Chondrocyte (in vitro differentiated cells): ENCODE measurements at regions not wholly inside any gene's neighbourhood (a gene's known extent, or its start where the extent isn't known, plus 50 kb on each side); places are given as distances from the start of the nearest gene placed in this dataset.

Experiments
- DNase-seq: peaks from one replicate; pipeline ENCODE4 v3.0.0; 2021; ENCODE audit warnings: mixed read lengths, low spot score
- H3K27ac Mint-ChIP-seq: one replicate; pipeline ENCODE4 v1.8.0; 2021; ENCODE audit warnings: mild to moderate bottlenecking, moderate library complexity, mixed read lengths; ENCODE audit not compliant: unreplicated experiment
- H3K27me3 Mint-ChIP-seq: 2 replicates; pipeline ENCODE4 v1.8.0; 2021; ENCODE audit warnings: low read depth, mixed read lengths
- H3K36me3 Mint-ChIP-seq: 2 replicates; pipeline ENCODE4 v1.8.0; 2021; ENCODE audit warnings: low read depth, mixed read lengths
- H3K4me1 Mint-ChIP-seq: 2 replicates; pipeline ENCODE4 v1.8.0; 2021; ENCODE audit warnings: low read depth, mild to moderate bottlenecking, mixed read lengths
- H3K4me3 Mint-ChIP-seq: one replicate; pipeline ENCODE4 v1.8.0; 2021; ENCODE audit warnings: mild to moderate bottlenecking, moderate library complexity, mixed read lengths; ENCODE audit not compliant: unreplicated experiment
- H3K9me3 Mint-ChIP-seq: 2 replicates; pipeline ENCODE4 v1.8.0; 2021; ENCODE audit warnings: low read depth, mixed read lengths
- TF ChIP-seq, protein P1 (sequence below): fragments of 200-600 bp; sonication (generic); IDR thresholded peaks from 2 replicates; pipeline ENCODE4 v1.5.0; 2021; ENCODE audit warnings: antibody characterized with exemption, mild to moderate bottlenecking, moderate library complexity

DNA sequence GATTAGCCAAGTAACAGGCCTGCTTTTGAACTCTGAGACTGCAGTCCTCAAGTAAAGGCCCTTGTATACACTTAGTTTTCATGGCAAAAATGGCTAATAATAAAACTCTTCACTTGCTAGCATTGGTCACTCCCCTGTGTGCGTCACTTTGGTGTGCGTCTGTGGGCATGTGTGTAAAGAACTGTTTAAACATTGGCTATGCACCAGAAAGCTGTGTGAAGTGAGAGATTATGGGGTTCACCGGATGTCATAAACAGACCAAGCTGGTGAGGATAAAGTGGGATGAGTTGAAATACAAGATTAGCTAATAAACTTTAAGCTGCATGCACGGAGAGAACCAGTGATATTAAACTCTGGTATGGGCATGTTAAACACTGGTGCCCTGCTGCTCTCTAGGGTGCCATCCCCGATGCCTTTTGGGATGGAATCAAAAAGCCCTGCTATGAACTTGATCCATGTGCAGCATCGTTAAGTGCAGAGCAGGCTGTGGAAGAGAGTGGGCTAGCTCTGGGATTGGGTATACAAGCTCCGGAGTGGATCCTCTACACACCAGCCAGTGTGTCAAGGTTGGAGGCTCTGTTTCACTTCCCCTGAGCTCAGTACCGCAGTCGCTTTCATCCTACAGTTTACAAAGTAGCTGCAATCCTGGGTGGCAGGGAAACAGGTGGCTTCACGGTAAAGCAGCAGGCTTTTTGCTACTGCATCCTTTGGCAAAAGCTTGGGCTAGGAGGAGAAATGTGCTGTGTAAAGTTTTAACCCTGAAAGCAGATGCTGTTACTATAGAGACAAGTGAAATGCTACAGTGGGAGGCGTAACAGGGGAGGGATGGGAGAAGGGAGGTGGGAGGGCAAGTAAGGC, 108.3 kb upstream of the SLC4A4 start:
- TF ChIP-seq, protein P1, sequence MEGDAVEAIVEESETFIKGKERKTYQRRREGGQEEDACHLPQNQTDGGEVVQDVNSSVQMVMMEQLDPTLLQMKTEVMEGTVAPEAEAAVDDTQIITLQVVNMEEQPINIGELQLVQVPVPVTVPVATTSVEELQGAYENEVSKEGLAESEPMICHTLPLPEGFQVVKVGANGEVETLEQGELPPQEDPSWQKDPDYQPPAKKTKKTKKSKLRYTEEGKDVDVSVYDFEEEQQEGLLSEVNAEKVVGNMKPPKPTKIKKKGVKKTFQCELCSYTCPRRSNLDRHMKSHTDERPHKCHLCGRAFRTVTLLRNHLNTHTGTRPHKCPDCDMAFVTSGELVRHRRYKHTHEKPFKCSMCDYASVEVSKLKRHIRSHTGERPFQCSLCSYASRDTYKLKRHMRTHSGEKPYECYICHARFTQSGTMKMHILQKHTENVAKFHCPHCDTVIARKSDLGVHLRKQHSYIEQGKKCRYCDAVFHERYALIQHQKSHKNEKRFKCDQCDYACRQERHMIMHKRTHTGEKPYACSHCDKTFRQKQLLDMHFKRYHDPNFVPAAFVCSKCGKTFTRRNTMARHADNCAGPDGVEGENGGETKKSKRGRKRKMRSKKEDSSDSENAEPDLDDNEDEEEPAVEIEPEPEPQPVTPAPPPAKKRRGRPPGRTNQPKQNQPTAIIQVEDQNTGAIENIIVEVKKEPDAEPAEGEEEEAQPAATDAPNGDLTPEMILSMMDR: no peak
- Mint-ChIP-seq H3K4me3 (peak overlapping the region; percentile 23), H3K4me1 (peaks cover 52% of the 10 kb centered on the region), H3K9me3 (no peaks in the 10 kb centered on the region), H3K27ac (peak overlapping the region; percentile 60), H3K27me3 (peaks cover 8% of the 10 kb centered on the region), H3K36me3 (peaks cover 1% of the 10 kb centered on the region)
- DNase-seq: no peak

DNA sequence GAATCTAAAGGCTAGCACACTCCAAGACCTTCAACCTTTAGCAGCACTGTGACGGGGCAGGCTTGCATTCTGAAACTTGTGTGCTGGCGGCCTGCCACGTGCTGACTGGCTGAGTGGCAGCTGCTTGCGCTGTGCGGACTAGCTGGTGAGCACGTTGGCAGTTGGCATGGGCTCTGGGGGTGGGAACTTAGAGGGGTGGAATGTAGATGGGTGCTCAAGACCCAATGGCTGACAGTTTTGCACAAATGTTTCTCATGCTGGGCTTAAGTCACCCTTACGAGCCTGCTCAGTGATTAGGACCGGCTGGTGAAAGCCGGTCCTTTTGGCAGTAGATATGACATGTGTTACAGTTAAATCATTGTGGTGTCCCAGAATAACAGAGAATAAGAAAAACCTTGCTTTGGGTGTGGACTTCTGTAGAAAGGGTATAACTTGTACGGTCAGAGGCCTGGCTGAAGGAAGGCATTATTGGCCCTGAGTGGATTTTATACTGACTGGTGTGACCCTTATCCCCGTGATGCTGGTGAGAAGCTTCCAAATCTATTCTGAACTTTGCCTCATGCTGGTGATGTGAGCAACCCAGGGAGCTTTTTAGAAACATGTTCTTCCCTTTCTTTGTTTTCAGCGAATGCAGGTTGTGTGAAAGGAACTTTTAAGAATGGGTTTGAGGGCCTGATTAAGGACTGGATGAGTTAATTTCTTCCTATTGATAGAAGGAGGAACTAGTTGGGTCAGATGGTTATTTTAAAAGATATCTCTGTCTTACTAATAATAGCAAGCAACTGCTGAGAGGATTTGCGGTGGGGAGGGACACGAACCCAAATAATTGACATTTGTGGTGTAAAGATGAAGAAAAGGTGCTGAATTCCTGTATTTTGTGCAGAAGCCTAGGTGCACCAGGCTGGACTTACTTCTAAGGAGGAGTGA, 107.4 kb upstream of the SLC4A4 start:
- Mint-ChIP-seq H3K36me3 (peaks cover 1% of the 10 kb centered on the region), H3K9me3 (no peaks in the 10 kb centered on the region), H3K4me1 (peaks cover 61% of the 10 kb centered on the region), H3K27ac (peak overlapping the region; percentile 59), H3K27me3 (peaks cover 8% of the 10 kb centered on the region), H3K4me3 (peak overlapping the region; percentile 14)
- DNase-seq: no peak
- TF ChIP-seq, protein P1: no peak

DNA sequence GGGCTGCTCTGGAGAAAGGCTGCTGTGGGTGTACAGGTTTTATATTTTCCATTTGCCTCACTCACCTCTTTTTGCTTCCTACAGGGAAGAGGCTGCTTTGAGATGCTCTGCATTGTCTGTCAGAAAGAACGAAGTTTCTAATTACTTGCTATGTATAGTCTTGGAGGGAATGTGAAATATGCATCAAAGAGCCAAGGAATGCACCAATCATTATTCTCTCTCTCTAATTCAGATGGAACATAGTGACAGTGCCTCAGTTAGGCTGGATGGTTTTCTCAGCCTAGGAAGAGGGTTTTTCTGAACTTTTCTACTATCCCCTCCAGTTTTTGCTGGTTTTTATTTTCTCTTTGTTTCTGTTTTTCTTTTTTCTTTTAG, 106.8 kb upstream of the SLC4A4 start:
- Mint-ChIP-seq H3K4me3 (no peak overlapping the region), H3K27ac (peak overlapping the region; percentile 59), H3K4me1 (peaks cover 65% of the 10 kb centered on the region)

DNA sequence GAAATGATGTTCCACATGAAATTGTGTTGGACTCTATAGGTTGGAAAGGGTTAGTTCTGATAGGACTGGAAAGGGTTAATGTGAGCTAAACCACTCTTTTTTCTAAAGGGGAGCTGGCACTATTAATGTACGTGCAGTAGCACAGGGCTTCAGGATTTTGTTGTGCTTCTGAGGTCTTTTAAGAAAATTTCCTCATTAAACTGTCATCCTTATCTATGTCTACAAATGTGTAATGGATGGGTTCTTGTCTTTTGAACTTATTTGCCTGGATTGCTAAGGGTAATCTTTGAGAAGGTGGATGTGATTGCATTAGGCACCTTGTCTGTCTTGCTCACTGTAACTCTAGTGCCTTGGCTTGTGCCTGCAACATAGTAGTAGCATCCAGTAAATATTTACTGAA, 106.0 kb upstream of the SLC4A4 start:
- no peak overlapping the region for H3K4me3 Mint-ChIP-seq
- no peaks in the 10 kb centered on the region for H3K27me3 Mint-ChIP-seq
- DNase-seq: no peak
- no peaks in the 10 kb centered on the region for H3K36me3 Mint-ChIP-seq
- TF ChIP-seq, protein P1: no peak
- no peak overlapping the region for H3K27ac Mint-ChIP-seq
- no peaks in the 10 kb centered on the region for H3K9me3 Mint-ChIP-seq
- H3K4me1 Mint-ChIP-seq: peaks cover 71% of the 10 kb centered on the region

More for the DNA sequence above, 106.8 kb upstream of the SLC4A4 start:
- Mint-ChIP-seq H3K36me3 (peaks cover 1% of the 10 kb centered on the region), H3K27me3 (peaks cover 6% of the 10 kb centered on the region), H3K9me3 (no peaks in the 10 kb centered on the region)
- TF ChIP-seq, protein P1: no peak
- DNase-seq: no peak
